ENCODE measurements at regions not wholly inside any gene's neighbourhood (a gene's known extent, or its start where the extent isn't known, plus 50 kb on each side); places are given as distances from the start of the nearest gene placed in this dataset.

DNA sequence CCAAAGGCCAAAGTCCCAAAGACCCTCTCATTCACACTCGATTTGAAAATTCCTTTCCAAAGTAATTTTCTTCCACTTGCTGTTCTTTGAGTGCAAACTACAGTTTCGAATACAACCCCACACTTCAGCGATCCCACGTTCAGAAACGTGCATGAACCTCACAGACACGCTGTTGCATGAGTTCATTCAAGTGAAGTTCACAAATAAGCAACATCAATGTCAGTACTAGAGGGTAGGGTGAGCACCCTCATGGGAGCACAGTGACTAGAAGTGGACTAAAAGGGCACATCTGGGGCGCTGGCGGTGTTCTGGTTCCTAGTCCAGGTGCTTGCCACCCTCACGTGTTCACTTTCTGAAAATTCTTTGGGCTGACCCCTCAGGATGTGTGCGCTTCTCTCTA lies 59.0 kb downstream of the FAM50B start:
- TF ChIP-seq, protein P1, sequence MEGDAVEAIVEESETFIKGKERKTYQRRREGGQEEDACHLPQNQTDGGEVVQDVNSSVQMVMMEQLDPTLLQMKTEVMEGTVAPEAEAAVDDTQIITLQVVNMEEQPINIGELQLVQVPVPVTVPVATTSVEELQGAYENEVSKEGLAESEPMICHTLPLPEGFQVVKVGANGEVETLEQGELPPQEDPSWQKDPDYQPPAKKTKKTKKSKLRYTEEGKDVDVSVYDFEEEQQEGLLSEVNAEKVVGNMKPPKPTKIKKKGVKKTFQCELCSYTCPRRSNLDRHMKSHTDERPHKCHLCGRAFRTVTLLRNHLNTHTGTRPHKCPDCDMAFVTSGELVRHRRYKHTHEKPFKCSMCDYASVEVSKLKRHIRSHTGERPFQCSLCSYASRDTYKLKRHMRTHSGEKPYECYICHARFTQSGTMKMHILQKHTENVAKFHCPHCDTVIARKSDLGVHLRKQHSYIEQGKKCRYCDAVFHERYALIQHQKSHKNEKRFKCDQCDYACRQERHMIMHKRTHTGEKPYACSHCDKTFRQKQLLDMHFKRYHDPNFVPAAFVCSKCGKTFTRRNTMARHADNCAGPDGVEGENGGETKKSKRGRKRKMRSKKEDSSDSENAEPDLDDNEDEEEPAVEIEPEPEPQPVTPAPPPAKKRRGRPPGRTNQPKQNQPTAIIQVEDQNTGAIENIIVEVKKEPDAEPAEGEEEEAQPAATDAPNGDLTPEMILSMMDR (optimal IDR thresholded peaks at IDR 0.05 in 1 of 3, IDR thresholded peaks at IDR 0.05 in 1 of 3, conservative IDR thresholded peaks at IDR 0.05 in 1 of 3; ENCODE audit: extremely low read depth in 1 of 3, insufficient read depth in 2 of 3, low read length in 3 of 3), result no peak
- no peak for TF ChIP-seq EZH2 (IDR thresholded peaks at IDR 0.05; ENCODE audit: low read length)
